BLaER1 treated with 17β-estradiol and CSF1 and Interleukin-3, amounts not matched to agents 10 nM and 100 nM (cell line): ENCODE measurements at regions not wholly inside any gene's neighbourhood (a gene's known extent, or its start where the extent isn't known, plus 50 kb on each side); places are given as distances from the start of the nearest gene placed in this dataset.

Experiments
- H3K27ac ChIP-seq, 11 experiments: shearing (Covaris generic); formaldehyde crosslinking; 2 replicates each; pipeline ENCODE4 v1.8.1; 2022
- H3K27me3 ChIP-seq, 11 experiments: shearing (Covaris generic); formaldehyde crosslinking; 2 replicates each; pipeline ENCODE4 v1.8.1; 2022
- H3K36me3 ChIP-seq, 11 experiments: shearing (Covaris generic); formaldehyde crosslinking; 2 replicates each; pipeline ENCODE4 v1.8.1; 2022
- H3K4me1 ChIP-seq, 10 experiments: shearing (Covaris generic); formaldehyde crosslinking; 2 replicates each; pipeline ENCODE4 v1.8.1; 2022
- H3K4me2 ChIP-seq, 11 experiments: shearing (Covaris generic); formaldehyde crosslinking; 2 replicates each; pipeline ENCODE4 v1.8.1; 2022
- H3K4me3 ChIP-seq, 10 experiments: shearing (Covaris generic); formaldehyde crosslinking; 2 replicates each; pipeline ENCODE4 v1.8.1; 2022
- H3K9ac ChIP-seq, 11 experiments: shearing (Covaris generic); formaldehyde crosslinking; 2 replicates each; pipeline ENCODE4 v1.8.1; 2022
- H3K9me3 ChIP-seq, 11 experiments: shearing (Covaris generic); formaldehyde crosslinking; replicated peaks in 1 of 11; 2 replicates each; pipeline ENCODE4 v1.8.1; 2022
- H4K20me1 ChIP-seq, 11 experiments: shearing (Covaris generic); formaldehyde crosslinking; 2 replicates each; pipeline ENCODE4 v1.8.1; 2022
- Cebpa-rat ChIP-seq, 11 experiments: shearing (Covaris generic); IDR thresholded peaks; 2 replicates each; pipeline ENCODE4 v1.8.1; 2022

DNA sequence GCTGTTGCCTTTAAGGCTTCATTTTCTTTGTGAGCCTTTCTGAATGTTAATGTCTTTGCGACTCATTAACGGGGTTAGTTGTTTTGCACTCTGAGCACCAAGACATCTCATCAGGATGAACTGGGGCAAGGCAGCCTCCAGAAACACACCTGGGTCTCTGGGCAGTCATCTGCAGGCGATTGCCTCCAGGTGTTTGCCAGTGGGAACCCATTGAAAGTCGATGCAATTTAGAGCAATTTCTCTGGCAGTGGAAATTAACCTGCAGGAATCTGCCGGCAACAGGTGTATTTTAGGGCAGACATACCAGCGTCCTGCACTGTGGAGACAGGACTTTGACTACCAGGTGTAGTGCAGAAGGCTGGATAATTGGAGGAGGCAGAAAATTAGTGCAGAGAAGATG is 661.0 kb upstream of the PTBP2 start:
- H3K9ac ChIP-seq, result no peak overlapping the region
- no peak overlapping the region for H3K4me3 ChIP-seq
- H4K20me1 ChIP-seq, result no peaks in the 10 kb centered on the region
- H3K27me3 ChIP-seq, result no peaks in the 10 kb centered on the region
- H3K4me1 ChIP-seq, result no peaks in the 10 kb centered on the region
- no peaks in the 10 kb centered on the region for H3K36me3 ChIP-seq
- H3K27ac ChIP-seq, result no peak overlapping the region
- peaks cover 0 to 9% (median 4%) of the 10 kb centered on the region in 11 experiments; a peak in 7 of 22 replicates for H3K9me3 ChIP-seq
- no peak for TF ChIP-seq Cebpa-rat (IDR thresholded peaks at IDR 0.05)
- H3K4me2 ChIP-seq, result no peak overlapping the region

DNA sequence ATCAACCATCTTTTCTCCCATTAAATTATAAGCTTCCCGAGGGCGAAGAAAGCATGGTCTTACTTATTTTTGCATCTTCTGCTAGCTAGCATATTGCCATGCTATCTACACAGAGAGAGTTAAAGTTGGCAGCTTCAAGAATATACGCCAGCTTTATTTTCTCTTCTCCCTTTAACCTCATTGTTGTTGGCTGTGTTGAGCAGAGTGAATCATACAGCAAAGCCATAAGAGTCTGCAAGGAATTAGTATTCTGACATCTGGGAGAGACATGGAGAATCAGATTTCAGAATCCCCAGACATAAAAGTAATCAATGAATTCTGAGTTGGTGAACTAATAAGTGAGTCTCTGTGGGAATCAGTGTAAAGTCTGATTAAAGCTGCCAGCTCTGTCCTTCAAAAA is 649.6 kb upstream of the PTBP2 start:
- TF ChIP-seq Cebpa-rat (IDR thresholded peaks at IDR 0.05), result no peak
- no peak overlapping the region for H3K9ac ChIP-seq
- no peaks in the 10 kb centered on the region for H3K9me3 ChIP-seq
- H4K20me1 ChIP-seq, result no peaks in the 10 kb centered on the region
- no peaks in the 10 kb centered on the region for H3K27me3 ChIP-seq
- no peak overlapping the region for H3K4me2 ChIP-seq
- no peak overlapping the region for H3K27ac ChIP-seq
- H3K4me1 ChIP-seq, result no peaks in the 10 kb centered on the region
- H3K4me3 ChIP-seq, result no peak overlapping the region
- no peaks in the 10 kb centered on the region for H3K36me3 ChIP-seq

DNA sequence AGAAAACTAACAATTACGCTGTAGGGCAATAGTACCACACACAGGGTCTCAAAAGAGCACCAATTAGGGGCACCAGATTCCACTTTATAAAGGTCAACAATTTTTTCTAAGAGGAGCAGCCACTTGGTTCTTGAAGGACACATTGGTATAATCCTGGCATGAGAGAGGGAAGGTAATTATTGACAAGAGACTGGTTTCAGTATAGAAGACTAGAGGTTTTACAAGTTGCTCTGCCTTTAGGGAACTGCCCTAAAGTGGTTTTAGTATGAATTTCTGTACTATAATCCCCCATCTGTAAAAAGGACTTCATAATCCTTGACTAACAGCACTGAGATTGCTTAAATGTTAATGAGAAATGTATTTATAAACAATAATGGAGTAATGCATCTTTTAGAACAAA is 648.5 kb upstream of the PTBP2 start:
- H4K20me1 ChIP-seq, result no peaks in the 10 kb centered on the region
- no peak for TF ChIP-seq Cebpa-rat (IDR thresholded peaks at IDR 0.05)
- H3K9me3 ChIP-seq, result no peaks in the 10 kb centered on the region
- no peak overlapping the region for H3K27ac ChIP-seq
- no peaks in the 10 kb centered on the region for H3K36me3 ChIP-seq
- no peak overlapping the region for H3K4me2 ChIP-seq
- no peak overlapping the region for H3K4me3 ChIP-seq
- H3K4me1 ChIP-seq, result no peaks in the 10 kb centered on the region
- no peaks in the 10 kb centered on the region for H3K27me3 ChIP-seq
- no peak overlapping the region for H3K9ac ChIP-seq

DNA sequence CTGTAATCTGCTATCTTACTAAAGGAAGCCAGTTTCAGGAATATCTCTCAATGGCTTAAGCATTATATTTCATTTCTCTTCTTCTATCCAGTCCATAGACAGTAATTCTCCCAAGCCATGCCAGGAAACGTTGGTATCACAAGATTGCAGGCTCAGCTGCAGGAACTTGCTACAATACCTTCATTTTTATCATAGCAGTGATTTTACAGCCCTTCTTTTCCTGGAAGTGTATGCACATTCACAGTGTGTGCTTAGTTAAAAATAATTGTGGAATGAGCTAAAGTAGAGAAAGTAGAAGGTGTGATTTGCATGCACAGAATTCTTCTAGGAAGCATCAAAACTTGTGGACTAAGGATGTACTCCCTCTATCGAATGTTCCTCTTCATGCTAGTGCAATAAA is 647.2 kb upstream of the PTBP2 start:
- no peak overlapping the region for H3K4me3 ChIP-seq
- no peak overlapping the region for H3K27ac ChIP-seq
- H4K20me1 ChIP-seq, result no peaks in the 10 kb centered on the region
- no peak for TF ChIP-seq Cebpa-rat (IDR thresholded peaks at IDR 0.05)
- no peaks in the 10 kb centered on the region for H3K9me3 ChIP-seq
- no peaks in the 10 kb centered on the region for H3K27me3 ChIP-seq
- no peak overlapping the region for H3K4me2 ChIP-seq
- no peak overlapping the region for H3K9ac ChIP-seq
- H3K36me3 ChIP-seq, result no peaks in the 10 kb centered on the region
- no peaks in the 10 kb centered on the region for H3K4me1 ChIP-seq

DNA sequence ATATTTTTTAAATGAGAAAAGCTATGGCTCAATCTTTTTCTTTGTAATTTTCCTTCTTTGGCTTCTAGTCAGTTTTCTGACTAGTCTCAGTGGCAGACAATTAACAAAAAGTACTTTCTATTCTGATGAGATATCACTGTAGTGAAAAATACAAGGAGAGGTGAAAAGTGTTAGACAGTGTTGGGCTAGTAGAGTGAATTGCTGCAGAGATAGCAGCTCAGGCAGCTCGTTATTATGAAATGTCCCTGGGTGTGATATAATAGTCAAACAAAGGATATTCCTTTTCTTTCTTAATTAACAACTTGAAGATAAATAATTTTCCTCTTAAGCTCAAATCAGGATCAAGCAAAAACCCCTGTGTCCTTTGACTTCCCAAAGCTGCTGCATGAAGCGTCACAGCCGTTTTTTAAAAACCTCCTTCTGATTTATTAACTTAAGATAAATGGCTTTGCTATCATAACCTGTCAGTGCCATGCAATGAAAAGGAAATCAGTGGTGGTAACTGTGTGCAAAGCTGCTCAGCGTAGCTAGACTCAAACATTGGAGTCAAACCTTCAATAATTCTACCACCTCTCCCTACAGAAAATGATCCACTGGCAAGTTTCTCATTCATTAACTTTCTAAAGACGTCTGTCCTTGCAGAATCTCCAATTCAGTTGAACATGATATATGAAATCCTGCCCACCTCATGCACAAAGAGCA is 646.6 kb upstream of the PTBP2 start:
- Histone ChIP-seq H3K36me3 (no peaks in the 10 kb centered on the region), H4K20me1 (no peaks in the 10 kb centered on the region), H3K27me3 (no peaks in the 10 kb centered on the region), H3K4me1 (no peaks in the 10 kb centered on the region), H3K4me3 (no peak overlapping the region), H3K9ac (no peak overlapping the region), H3K4me2 (no peak overlapping the region), H3K27ac (no peak overlapping the region), H3K9me3 (no peaks in the 10 kb centered on the region)
- TF ChIP-seq Cebpa-rat (IDR thresholded peaks at IDR 0.05), result no peak

DNA sequence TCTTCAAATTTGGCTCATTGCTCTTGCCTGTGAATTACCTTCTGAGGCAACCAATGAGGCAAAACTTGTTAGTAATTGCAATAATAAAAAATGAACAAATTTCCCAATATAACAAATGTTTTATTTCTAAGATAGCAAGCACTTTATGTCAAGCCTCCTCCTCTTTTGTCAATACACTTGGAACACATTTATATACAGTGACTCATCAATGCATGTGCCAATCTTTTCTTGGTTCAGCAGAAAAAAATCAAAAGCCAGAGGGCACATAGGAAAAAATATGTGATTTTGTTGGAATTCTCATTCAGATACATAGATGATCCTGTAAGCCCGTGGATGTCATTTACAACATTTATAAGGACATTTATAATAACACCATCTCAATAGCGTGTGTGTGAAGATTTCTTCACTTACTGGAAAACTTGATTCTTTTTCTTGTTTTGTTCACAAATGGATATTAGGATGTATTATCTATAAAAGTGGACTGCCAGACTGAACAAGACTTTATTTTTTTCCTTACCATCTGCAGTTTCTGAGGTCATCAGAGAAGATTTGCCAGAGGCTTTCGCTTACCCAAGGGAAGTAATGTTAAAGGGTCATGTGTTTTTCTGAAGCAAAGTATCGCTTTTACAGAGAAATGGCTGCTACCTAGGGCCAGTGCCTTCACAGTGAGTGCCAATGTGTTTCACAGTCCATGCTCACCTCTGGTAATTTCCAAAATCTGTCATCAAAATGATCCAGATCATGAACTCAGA is 645.7 kb upstream of the PTBP2 start:
- Histone ChIP-seq H3K27me3 (no peaks in the 10 kb centered on the region), H4K20me1 (no peaks in the 10 kb centered on the region), H3K27ac (no peak overlapping the region), H3K4me1 (no peaks in the 10 kb centered on the region), H3K9ac (no peak overlapping the region), H3K4me2 (no peak overlapping the region), H3K36me3 (no peaks in the 10 kb centered on the region), H3K4me3 (no peak overlapping the region), H3K9me3 (no peaks in the 10 kb centered on the region)
- TF ChIP-seq Cebpa-rat (IDR thresholded peaks at IDR 0.05), result no peak

DNA sequence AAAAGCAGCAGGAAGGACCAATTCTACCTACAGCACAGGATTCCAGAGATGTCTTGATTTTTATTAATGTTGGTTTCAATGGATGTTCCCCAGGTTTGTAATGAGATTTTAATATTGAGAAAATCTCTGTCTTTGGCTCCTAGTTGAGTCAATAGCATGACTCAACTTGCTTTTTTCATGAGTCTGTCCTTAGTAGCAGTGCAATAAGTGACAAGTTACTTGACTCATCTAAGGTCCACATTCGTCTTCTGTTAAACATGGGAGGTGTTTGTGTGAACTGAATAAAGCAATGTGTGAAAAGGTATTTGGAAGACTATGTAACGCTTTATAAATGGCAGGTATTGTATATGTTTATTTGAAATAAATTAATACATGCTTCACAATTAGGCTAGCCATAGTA is 645.0 kb upstream of the PTBP2 start:
- Histone ChIP-seq H3K4me1 (no peaks in the 10 kb centered on the region), H3K9ac (no peak overlapping the region)
- TF ChIP-seq Cebpa-rat (IDR thresholded peaks at IDR 0.05), result no peak

DNA sequence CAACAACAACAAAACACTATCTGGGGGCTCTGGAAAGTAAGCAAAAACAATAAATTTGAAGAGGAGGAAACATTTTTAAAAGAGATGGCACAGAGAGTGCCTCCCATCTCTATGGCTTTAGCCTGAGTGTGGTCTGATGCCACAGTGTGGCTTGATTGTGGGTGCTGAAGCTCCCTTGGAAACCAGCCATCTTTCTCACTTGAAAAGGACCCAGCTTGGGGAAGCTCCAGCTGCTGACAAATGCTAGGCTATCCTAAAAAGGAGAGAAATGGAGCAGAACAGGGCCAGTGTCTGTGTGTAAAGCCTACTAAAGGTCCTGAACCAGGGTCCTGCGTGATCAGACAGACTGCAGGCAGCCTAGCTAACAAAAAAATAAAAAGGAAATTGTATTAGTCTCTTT is 642.0 kb upstream of the PTBP2 start:
- Histone ChIP-seq H3K4me1 (no peaks in the 10 kb centered on the region), H3K4me2 (no peak overlapping the region), H4K20me1 (no peaks in the 10 kb centered on the region), H3K9ac (no peak overlapping the region), H3K9me3 (no peaks in the 10 kb centered on the region), H3K27ac (no peak overlapping the region), H3K27me3 (no peaks in the 10 kb centered on the region), H3K36me3 (no peaks in the 10 kb centered on the region), H3K4me3 (no peak overlapping the region)
- no peak for TF ChIP-seq Cebpa-rat (IDR thresholded peaks at IDR 0.05)

More for the DNA sequence above, 645.0 kb upstream of the PTBP2 start:
- Histone ChIP-seq H3K9me3 (no peaks in the 10 kb centered on the region), H3K27me3 (no peaks in the 10 kb centered on the region), H4K20me1 (no peaks in the 10 kb centered on the region), H3K36me3 (no peaks in the 10 kb centered on the region), H3K4me3 (no peak overlapping the region), H3K4me2 (no peak overlapping the region), H3K27ac (no peak overlapping the region)

DNA sequence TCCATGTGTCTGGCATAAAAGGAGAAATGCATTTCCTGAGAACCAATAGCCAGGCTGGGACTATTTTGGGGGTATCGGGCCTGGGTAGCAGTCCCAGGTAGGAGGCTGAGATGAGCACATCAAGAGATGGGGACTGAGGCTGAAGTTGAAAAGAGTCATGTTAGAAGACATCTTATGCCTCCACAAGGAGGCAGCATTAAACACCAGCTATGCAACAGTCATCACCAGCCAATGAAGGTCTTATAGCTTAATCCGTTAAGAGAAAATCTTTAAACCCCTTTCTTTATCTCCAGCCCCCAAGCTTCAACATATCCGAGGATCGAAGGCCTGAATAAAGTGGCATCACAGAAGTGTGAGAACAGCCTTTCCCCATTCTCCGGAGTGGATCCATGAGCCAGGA is 640.7 kb upstream of the PTBP2 start:
- no peak for TF ChIP-seq Cebpa-rat (IDR thresholded peaks at IDR 0.05)
- Histone ChIP-seq H3K4me2 (no peak overlapping the region), H3K9me3 (no peaks in the 10 kb centered on the region), H3K4me3 (no peak overlapping the region), H3K36me3 (no peaks in the 10 kb centered on the region), H3K4me1 (no peaks in the 10 kb centered on the region), H4K20me1 (no peaks in the 10 kb centered on the region), H3K27me3 (no peaks in the 10 kb centered on the region), H3K9ac (no peak overlapping the region), H3K27ac (no peak overlapping the region)

DNA sequence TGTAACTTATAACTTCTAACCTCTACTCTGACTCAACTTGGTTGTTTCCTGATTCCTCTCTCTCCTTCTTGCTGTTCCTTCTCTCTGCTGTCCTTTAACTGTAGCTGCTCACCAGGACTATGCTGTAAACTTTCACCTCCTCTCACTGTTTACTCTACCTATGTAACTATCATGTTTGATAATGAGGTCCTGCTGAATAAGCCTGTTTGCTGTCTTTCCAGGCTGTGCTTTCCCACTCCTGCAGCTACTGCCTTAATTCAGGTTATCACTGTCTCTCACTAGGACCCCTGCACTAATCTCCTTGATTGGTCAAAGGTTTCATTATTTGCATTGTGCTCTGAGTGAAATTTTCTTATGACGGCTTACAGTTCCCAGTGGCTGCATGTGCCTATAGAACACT is 633.9 kb upstream of the PTBP2 start:
- TF ChIP-seq Cebpa-rat (IDR thresholded peaks at IDR 0.05), result no peak
- no peaks in the 10 kb centered on the region for H3K4me1 ChIP-seq

More for the DNA sequence above, 633.9 kb upstream of the PTBP2 start:
- Histone ChIP-seq H3K27ac (no peak overlapping the region), H3K27me3 (no peaks in the 10 kb centered on the region), H3K4me2 (no peak overlapping the region), H3K36me3 (no peaks in the 10 kb centered on the region), H3K9ac (no peak overlapping the region), H3K9me3 (no peaks in the 10 kb centered on the region), H3K4me3 (no peak overlapping the region), H4K20me1 (no peaks in the 10 kb centered on the region)
